ENCODE measurements at regions not wholly inside any gene's neighbourhood (a gene's known extent, or its start where the extent isn't known, plus 50 kb on each side); places are given as distances from the start of the nearest gene placed in this dataset.

- no peak for ATAC-seq
- TF ChIP-seq ESRRG (CRISPR knock-in tag; IDR thresholded peaks at IDR 0.05) (no peak), CSRNP3 (CRISPR knock-in tag; IDR thresholded peaks at IDR 0.05) (no peak), ZNF70 (CRISPR knock-in tag; IDR thresholded peaks at IDR 0.05) (no peak), CSDC2 (CRISPR knock-in tag; IDR thresholded peaks at IDR 0.05) (no peak), GLIS3 (CRISPR knock-in tag; IDR thresholded peaks at IDR 0.05) (no peak), TSHZ2 (CRISPR knock-in tag; IDR thresholded peaks at IDR 0.05) (no peak), TCF4 (CRISPR knock-in tag; IDR thresholded peaks at IDR 0.05; ENCODE audit: borderline replicate concordance) (no peak)
Observed at GRCh38 chr2:9096761-9097160, 93.3 kb upstream of the MBOAT2 start.

- no peak for TF ChIP-seq ZFP3 (CRISPR knock-in tag; IDR thresholded peaks at IDR 0.05)
- TF ChIP-seq SNAI2 (CRISPR knock-in tag; IDR thresholded peaks at IDR 0.05), result no peak
- no peak for TF ChIP-seq ZFP30 (CRISPR knock-in tag; IDR thresholded peaks at IDR 0.05)
- no peak for TF ChIP-seq ZNF70 (CRISPR knock-in tag; IDR thresholded peaks at IDR 0.05)
- no peak for TF ChIP-seq ZNF8 (CRISPR knock-in tag; IDR thresholded peaks at IDR 0.05)
- TF ChIP-seq CSRNP3 (CRISPR knock-in tag; IDR thresholded peaks at IDR 0.05), result no peak
- no peak for TF ChIP-seq ISL1 (CRISPR knock-in tag; IDR thresholded peaks at IDR 0.05)
- no peak for TF ChIP-seq TCF4 (CRISPR knock-in tag; IDR thresholded peaks at IDR 0.05; ENCODE audit: borderline replicate concordance)
- no peak for TF ChIP-seq TSHZ2 (CRISPR knock-in tag; IDR thresholded peaks at IDR 0.05)
- TF ChIP-seq PPARA (CRISPR knock-in tag; IDR thresholded peaks at IDR 0.05; ENCODE audit: borderline replicate concordance), result no peak
- no peak for TF ChIP-seq PATZ1 (CRISPR knock-in tag; IDR thresholded peaks at IDR 0.05; ENCODE audit: borderline replicate concordance)
- TF ChIP-seq BACH2 (CRISPR knock-in tag; IDR thresholded peaks at IDR 0.05; ENCODE audit: borderline replicate concordance), result no peak
- no peak for TF ChIP-seq POU6F1 (CRISPR knock-in tag; IDR thresholded peaks at IDR 0.05; ENCODE audit: borderline replicate concordance, low read depth)
- no peak for TF ChIP-seq CREB5 (CRISPR knock-in tag; IDR thresholded peaks at IDR 0.05; ENCODE audit: low read depth)
- no peak for TF ChIP-seq ESRRG (CRISPR knock-in tag; IDR thresholded peaks at IDR 0.05)
- no peak for TF ChIP-seq ZNF565 (CRISPR knock-in tag; conservative IDR thresholded peaks at IDR 0.05; ENCODE audit: low read depth)
- ATAC-seq, result no peak
Observed at GRCh38 chr2:9095690-9096089, 92.2 kb upstream of the MBOAT2 start.
